Endothelial cell (in vitro differentiated cells): ENCODE measurements at regions not wholly inside any gene's neighbourhood (a gene's known extent, or its start where the extent isn't known, plus 50 kb on each side); places are given as distances from the start of the nearest gene placed in this dataset.

Experiments
- DNase-seq: peaks from one replicate; pipeline ENCODE4 v3.0.0; 2021; ENCODE audit warnings: low spot score
- H3K27ac Mint-ChIP-seq: one replicate; pipeline ENCODE4 v1.8.0; 2021; ENCODE audit warnings: mixed read lengths, inconsistent platforms; ENCODE audit not compliant: unreplicated experiment
- H3K27me3 Mint-ChIP-seq: one replicate; pipeline ENCODE4 v1.8.0; 2021; ENCODE audit warnings: mild to moderate bottlenecking, moderate library complexity, mixed read lengths, inconsistent platforms; ENCODE audit not compliant: unreplicated experiment
- H3K36me3 Mint-ChIP-seq: one replicate; pipeline ENCODE4 v1.8.0; 2021; ENCODE audit warnings: mild to moderate bottlenecking, low read depth, mixed read lengths, inconsistent platforms; ENCODE audit not compliant: unreplicated experiment
- H3K4me1 Mint-ChIP-seq: one replicate; pipeline ENCODE4 v1.8.0; 2021; ENCODE audit warnings: mild to moderate bottlenecking, mixed read lengths, inconsistent platforms; ENCODE audit not compliant: unreplicated experiment
- H3K4me3 Mint-ChIP-seq: one replicate; pipeline ENCODE4 v1.8.0; 2021; ENCODE audit warnings: mild to moderate bottlenecking, mixed read lengths, inconsistent platforms; ENCODE audit not compliant: unreplicated experiment
- H3K9me3 Mint-ChIP-seq: one replicate; pipeline ENCODE4 v1.8.0; 2021; ENCODE audit warnings: mixed read lengths, inconsistent platforms; ENCODE audit not compliant: unreplicated experiment
- CTCF ChIP-seq: fragments of 200-600 bp; sonication (generic); IDR thresholded peaks from one replicate; pipeline ENCODE4 v1.5.0; 2021; ENCODE audit warnings: antibody characterized with exemption; ENCODE audit not compliant: unreplicated experiment

- Mint-ChIP-seq H3K4me3 (no peak overlapping the region), H3K27ac (no peak overlapping the region), H3K4me1 (no peaks in the 10 kb centered on the region), H3K36me3 (peaks cover 4% of the 10 kb centered on the region), H3K27me3 (no peaks in the 10 kb centered on the region), H3K9me3 (peaks cover 7% of the 10 kb centered on the region)
- TF ChIP-seq CTCF: no peak
- DNase-seq: no peak
Observed at GRCh38 chr2:139353874-139354273, 573.7 kb upstream of the NXPH2 start.

DNA sequence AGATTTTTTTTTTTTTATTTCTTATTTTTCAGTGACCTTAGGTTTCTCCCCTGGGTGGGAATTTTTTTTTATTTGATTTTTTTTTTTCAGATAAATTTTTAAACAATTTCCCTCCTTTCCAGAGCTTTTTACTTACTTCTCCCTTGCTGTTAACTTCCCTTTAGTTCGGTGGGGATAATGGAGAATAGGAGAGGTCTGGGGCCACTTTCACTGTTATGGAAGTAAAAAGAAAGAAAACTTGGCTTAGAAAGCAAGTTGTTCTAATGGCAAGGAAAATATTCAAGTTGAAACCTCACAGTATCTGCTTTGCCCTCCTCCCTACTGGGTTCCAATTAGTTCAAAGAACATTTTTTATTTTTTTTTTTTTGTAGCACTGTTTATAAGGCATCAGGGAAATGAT lies 537.1 kb upstream of the NXPH2 start:
- no peak for DNase-seq
- Mint-ChIP-seq H3K4me3 (no peak overlapping the region), H3K27me3 (no peaks in the 10 kb centered on the region), H3K36me3 (no peaks in the 10 kb centered on the region), H3K4me1 (peaks cover 3% of the 10 kb centered on the region), H3K9me3 (no peaks in the 10 kb centered on the region), H3K27ac (no peak overlapping the region)
- no peak for TF ChIP-seq CTCF

DNA sequence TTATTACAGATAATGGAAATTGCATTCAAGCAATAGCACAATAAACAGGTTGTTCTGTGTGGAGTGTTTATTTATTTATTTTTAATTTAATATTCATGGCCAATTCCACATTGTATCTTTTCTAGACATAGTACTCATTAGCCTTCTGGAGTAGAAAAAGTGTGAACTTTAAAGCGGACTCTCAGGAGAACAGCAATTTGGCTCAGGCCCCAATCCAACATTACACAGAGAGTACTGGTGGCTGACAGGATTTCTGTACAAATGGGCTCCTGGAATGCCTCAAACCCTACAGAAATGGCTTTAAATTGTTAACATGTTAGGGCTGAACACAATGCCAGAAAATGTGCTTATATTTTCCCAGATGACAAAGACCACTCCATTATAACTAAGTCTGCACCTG lies 533.9 kb upstream of the NXPH2 start:
- no peak for TF ChIP-seq CTCF
- Mint-ChIP-seq H3K4me1 (peaks cover under 1% of the 10 kb centered on the region), H3K4me3 (no peak overlapping the region), H3K36me3 (no peaks in the 10 kb centered on the region), H3K27ac (no peak overlapping the region), H3K27me3 (no peaks in the 10 kb centered on the region), H3K9me3 (no peaks in the 10 kb centered on the region)
- no peak for DNase-seq

DNA sequence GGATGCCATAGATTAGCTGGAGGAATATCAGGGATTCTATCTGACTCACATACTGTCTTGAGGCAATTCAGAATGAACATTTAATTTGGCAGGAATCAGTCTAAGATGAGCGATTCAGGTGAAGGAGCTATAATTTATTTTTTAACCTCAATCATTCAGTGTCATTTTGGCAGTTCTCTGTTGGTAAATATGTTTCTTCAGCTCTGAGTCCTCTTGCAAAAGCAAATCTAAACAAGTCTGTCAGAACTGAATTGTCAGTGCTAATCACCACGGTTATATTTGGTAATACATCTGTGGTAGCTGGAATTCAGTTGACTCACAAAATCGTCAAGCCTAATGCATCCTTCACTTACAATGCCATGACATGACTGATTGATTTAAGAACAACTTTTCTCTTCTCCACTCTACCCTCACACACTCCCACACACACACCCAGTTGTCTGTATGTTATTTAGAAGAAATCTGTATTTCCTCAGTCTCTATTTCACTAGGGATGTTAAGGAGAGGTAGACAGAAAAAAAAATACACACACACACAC lies 516.6 kb upstream of the NXPH2 start:
- H3K4me1 Mint-ChIP-seq: no peaks in the 10 kb centered on the region
- DNase-seq: no peak

More for the DNA sequence above, 516.6 kb upstream of the NXPH2 start:
- no peak for TF ChIP-seq CTCF
- H3K27ac Mint-ChIP-seq: no peak overlapping the region
- peaks cover 2% of the 10 kb centered on the region for H3K27me3 Mint-ChIP-seq
- H3K4me3 Mint-ChIP-seq: no peak overlapping the region
- no peaks in the 10 kb centered on the region for H3K9me3 Mint-ChIP-seq
- H3K36me3 Mint-ChIP-seq: no peaks in the 10 kb centered on the region
